ENCODE measurements at regions not wholly inside any gene's neighbourhood (a gene's known extent, or its start where the extent isn't known, plus 50 kb on each side); places are given as distances from the start of the nearest gene placed in this dataset.
"Not testable (repeated sequence)": the region's sequence is repeated elsewhere in the genome, so short reads cannot be mapped to it uniquely, and the experiment has no call there.

- no peak overlapping the region for H3K27ac ChIP-seq
- H3K36me3 ChIP-seq (ENCODE audit: control insufficient read depth, insufficient read depth, low read length) = no peaks in the 10 kb centered on the region
- no peaks in the 10 kb centered on the region for H3K27me3 ChIP-seq (ENCODE audit: control insufficient read depth, insufficient read depth, low read length)
- TF ChIP-seq, protein P1, sequence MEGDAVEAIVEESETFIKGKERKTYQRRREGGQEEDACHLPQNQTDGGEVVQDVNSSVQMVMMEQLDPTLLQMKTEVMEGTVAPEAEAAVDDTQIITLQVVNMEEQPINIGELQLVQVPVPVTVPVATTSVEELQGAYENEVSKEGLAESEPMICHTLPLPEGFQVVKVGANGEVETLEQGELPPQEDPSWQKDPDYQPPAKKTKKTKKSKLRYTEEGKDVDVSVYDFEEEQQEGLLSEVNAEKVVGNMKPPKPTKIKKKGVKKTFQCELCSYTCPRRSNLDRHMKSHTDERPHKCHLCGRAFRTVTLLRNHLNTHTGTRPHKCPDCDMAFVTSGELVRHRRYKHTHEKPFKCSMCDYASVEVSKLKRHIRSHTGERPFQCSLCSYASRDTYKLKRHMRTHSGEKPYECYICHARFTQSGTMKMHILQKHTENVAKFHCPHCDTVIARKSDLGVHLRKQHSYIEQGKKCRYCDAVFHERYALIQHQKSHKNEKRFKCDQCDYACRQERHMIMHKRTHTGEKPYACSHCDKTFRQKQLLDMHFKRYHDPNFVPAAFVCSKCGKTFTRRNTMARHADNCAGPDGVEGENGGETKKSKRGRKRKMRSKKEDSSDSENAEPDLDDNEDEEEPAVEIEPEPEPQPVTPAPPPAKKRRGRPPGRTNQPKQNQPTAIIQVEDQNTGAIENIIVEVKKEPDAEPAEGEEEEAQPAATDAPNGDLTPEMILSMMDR (IDR thresholded peaks at IDR 0.05) = no peak
- H3K4me2 ChIP-seq (ENCODE audit: low read length) = no peak overlapping the region
- no peaks in the 10 kb centered on the region for H3K79me2 ChIP-seq
- no peaks in the 10 kb centered on the region for H3K9me3 ChIP-seq (ENCODE audit: control insufficient read depth, low read length)
- no peak overlapping the region for H2AFZ ChIP-seq
- peaks cover 7% of the 10 kb centered on the region for H3K4me1 ChIP-seq
- no peak overlapping the region for H3K9ac ChIP-seq
- H3K4me3 ChIP-seq (ENCODE audit: low read depth, low read length) = no peak overlapping the region
Measured at GRCh38 chr16:79947771-79948170, 347.2 kb upstream of the MAF start.

- TF ChIP-seq, protein P1 (IDR thresholded peaks at IDR 0.05) = no peak
- Histone ChIP-seq H3K36me3 (ENCODE audit: control insufficient read depth, insufficient read depth, low read length) (no peaks in the 10 kb centered on the region), H3K79me2 (no peaks in the 10 kb centered on the region), H3K4me2 (ENCODE audit: low read length) (no peak overlapping the region), H3K4me3 (ENCODE audit: low read depth, low read length) (no peak overlapping the region), H3K4me1 (no peaks in the 10 kb centered on the region), H3K27ac (no peak overlapping the region), H3K9me3 (ENCODE audit: control insufficient read depth, low read length) (no peaks in the 10 kb centered on the region), H3K9ac (no peak overlapping the region), H3K27me3 (ENCODE audit: control insufficient read depth, insufficient read depth, low read length) (no peaks in the 10 kb centered on the region), H2AFZ (no peak overlapping the region)
Measured at GRCh38 chr16:79946252-79946651, 345.7 kb upstream of the MAF start.

DNA sequence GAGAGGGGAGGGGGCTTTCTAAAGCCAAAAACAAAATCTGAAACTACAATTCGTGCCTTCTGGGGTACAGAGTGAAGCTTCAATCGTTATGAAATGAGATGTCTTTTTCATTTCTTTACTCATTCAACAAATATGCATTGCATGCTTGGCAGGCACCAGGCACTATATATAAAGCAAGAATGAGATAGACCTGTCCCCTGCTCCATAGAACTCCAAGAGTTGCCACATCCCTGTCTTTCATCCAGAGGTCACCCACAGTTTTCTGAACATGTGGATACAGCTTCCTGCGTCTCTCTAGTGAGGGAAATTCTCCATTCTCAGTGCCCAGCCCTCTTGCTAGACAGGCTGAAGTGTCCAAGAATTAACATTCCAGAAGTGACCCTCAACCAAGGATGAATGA, 343.2 kb upstream of the MAF start:
- no peak overlapping the region for H2AFZ ChIP-seq
- H3K27ac ChIP-seq = no peak overlapping the region
- H3K4me2 ChIP-seq (ENCODE audit: low read length) = no peak overlapping the region
- no peaks in the 10 kb centered on the region for H3K36me3 ChIP-seq (ENCODE audit: control insufficient read depth, insufficient read depth, low read length)
- no peak overlapping the region for H3K9ac ChIP-seq
- no peaks in the 10 kb centered on the region for H3K79me2 ChIP-seq
- TF ChIP-seq, protein P1 (IDR thresholded peaks at IDR 0.05) = no peak
- no peaks in the 10 kb centered on the region for H3K27me3 ChIP-seq (ENCODE audit: control insufficient read depth, insufficient read depth, low read length)
- H3K4me1 ChIP-seq = no peaks in the 10 kb centered on the region
- H3K9me3 ChIP-seq (ENCODE audit: control insufficient read depth, low read length) = no peaks in the 10 kb centered on the region
- H3K4me3 ChIP-seq (ENCODE audit: low read depth, low read length) = no peak overlapping the region

GRCh38 chr16:79938575-79938974, 338.0 kb upstream of the MAF start:
- no peaks in the 10 kb centered on the region for H3K9me3 ChIP-seq (ENCODE audit: control insufficient read depth, low read length)
- TF ChIP-seq, protein P1 (IDR thresholded peaks at IDR 0.05) = no peak
- no peak overlapping the region for H2AFZ ChIP-seq
- no peak overlapping the region for H3K9ac ChIP-seq
- H3K4me1 ChIP-seq = no peaks in the 10 kb centered on the region
- no peaks in the 10 kb centered on the region for H3K79me2 ChIP-seq
- no peaks in the 10 kb centered on the region for H3K36me3 ChIP-seq (ENCODE audit: control insufficient read depth, insufficient read depth, low read length)
- no peak overlapping the region for H3K4me3 ChIP-seq (ENCODE audit: low read depth, low read length)
- H3K27ac ChIP-seq = no peak overlapping the region
- no peaks in the 10 kb centered on the region for H3K27me3 ChIP-seq (ENCODE audit: control insufficient read depth, insufficient read depth, low read length)
- H3K4me2 ChIP-seq (ENCODE audit: low read length) = no peak overlapping the region

- H3K4me3 ChIP-seq (ENCODE audit: low read depth, low read length); H3K36me3 ChIP-seq (ENCODE audit: control insufficient read depth, insufficient read depth, low read length); H3K9me3 ChIP-seq (ENCODE audit: control insufficient read depth, low read length); H3K27me3 ChIP-seq (ENCODE audit: control insufficient read depth, insufficient read depth, low read length); H3K79me2 ChIP-seq; H2AFZ ChIP-seq; H3K9ac ChIP-seq; H3K4me1 ChIP-seq; H3K27ac ChIP-seq; H3K4me2 ChIP-seq (ENCODE audit: low read length): not testable (repeated sequence)
Measured at GRCh38 chr16:79937671-79938070, 337.1 kb upstream of the MAF start.

Measured in parathyroid adenoma (tissue), 2 donors.